ENCODE measurements at regions not wholly inside any gene's neighbourhood (a gene's known extent, or its start where the extent isn't known, plus 50 kb on each side); places are given as distances from the start of the nearest gene placed in this dataset.

GRCh38 chr5:25099538-25099937 lies 454.8 kb upstream of the CDH10 start:
- no peak for TF ChIP-seq MYC (IDR thresholded peaks at IDR 0.05; ENCODE audit: low read depth, low read length)
- TF ChIP-seq CTCF (IDR thresholded peaks at IDR 0.05; ENCODE audit: low read depth, low read length): no peak
- TF ChIP-seq POLR2A (IDR thresholded peaks at IDR 0.05; ENCODE audit: extremely low read depth, insufficient read length): no peak
- TF ChIP-seq MAX (IDR thresholded peaks at IDR 0.05; ENCODE audit: low read depth, low read length): no peak

All from NB4 (cell line).